GM21390 (cell line): ENCODE measurements at regions not wholly inside any gene's neighbourhood (a gene's known extent, or its start where the extent isn't known, plus 50 kb on each side); places are given as distances from the start of the nearest gene placed in this dataset.
"Not testable (repeated sequence)": the region's sequence is repeated elsewhere in the genome, so short reads cannot be mapped to it uniquely, and the experiment has no call there.

ENCODE experiments used
- ATAC-seq: cut with Tn5 transposase; IDR thresholded peaks from one replicate; pipeline ENCODE4 v1.9.1; 2021; ENCODE audit not compliant: unreplicated experiment

- no peak for ATAC-seq
Measured at GRCh38 chr2:17148407-17149145, 369.7 kb downstream of the RAD51AP2 start.

- ATAC-seq, result no peak
Measured at GRCh38 chr2:17146358-17146757, 371.9 kb downstream of the RAD51AP2 start.

- ATAC-seq, result no peak
Measured at GRCh38 chr2:17136877-17137276, 381.4 kb downstream of the RAD51AP2 start.

GRCh38 chr2:17136231-17136630 lies 382.0 kb downstream of the RAD51AP2 start:
- ATAC-seq, result no peak

- ATAC-seq, result no peak
Measured at GRCh38 chr2:17135619-17136018, 382.6 kb downstream of the RAD51AP2 start.

- ATAC-seq, result no peak
Measured at GRCh38 chr2:17133052-17133671, 385.1 kb downstream of the RAD51AP2 start.

GRCh38 chr2:17130627-17131026 lies 387.6 kb downstream of the RAD51AP2 start:
- not testable (repeated sequence) for ATAC-seq

- ATAC-seq, result no peak
Measured at GRCh38 chr2:17125989-17126620, 392.1 kb downstream of the RAD51AP2 start.

- ATAC-seq, result no peak
Measured at GRCh38 chr2:17124575-17125318, 393.5 kb downstream of the RAD51AP2 start.

GRCh38 chr2:17122887-17123501 lies 395.2 kb downstream of the RAD51AP2 start:
- no peak for ATAC-seq

GRCh38 chr2:17115466-17115865 lies 402.8 kb downstream of the RAD51AP2 start:
- no peak for ATAC-seq

GRCh38 chr2:17115042-17115441 lies 403.2 kb downstream of the RAD51AP2 start:
- no peak for ATAC-seq

- no peak for ATAC-seq
Measured at GRCh38 chr2:17107871-17108270, 410.4 kb downstream of the RAD51AP2 start.

GRCh38 chr2:17107151-17107550 lies 411.1 kb downstream of the RAD51AP2 start:
- no peak for ATAC-seq

GRCh38 chr2:17106418-17106817 lies 411.8 kb downstream of the RAD51AP2 start:
- no peak for ATAC-seq

- ATAC-seq, result peak; percentile 78
Measured at GRCh38 chr2:17104454-17104853, 413.8 kb downstream of the RAD51AP2 start.

GRCh38 chr2:17101596-17101995 lies 416.6 kb downstream of the RAD51AP2 start:
- no peak for ATAC-seq

GRCh38 chr2:17101091-17101490 lies 417.1 kb downstream of the RAD51AP2 start:
- ATAC-seq, result no peak

- no peak for ATAC-seq
Measured at GRCh38 chr2:17095340-17095739, 422.9 kb downstream of the RAD51AP2 start.

GRCh38 chr2:17093712-17094111 lies 424.5 kb downstream of the RAD51AP2 start:
- no peak for ATAC-seq

- no peak for ATAC-seq
Measured at GRCh38 chr2:17086990-17087389, 421.4 kb upstream of the CYRIA start.
